Neuronal stem cell (in vitro differentiated cells): ENCODE measurements at regions not wholly inside any gene's neighbourhood (a gene's known extent, or its start where the extent isn't known, plus 50 kb on each side); places are given as distances from the start of the nearest gene placed in this dataset.

ENCODE experiments used
- DNase-seq: peaks from one replicate; pipeline ENCODE4 v3.0.0-alpha.2; 2013; ENCODE audit warnings: low spot score
- H2AFZ ChIP-seq: one replicate; pipeline ENCODE4 v1.6.1; 2013; ENCODE audit warnings: mild to moderate bottlenecking, low read length, inconsistent platforms
- H2AK5ac ChIP-seq: 2 replicates; pipeline ENCODE4 v1.6.1; 2013; ENCODE audit warnings: low read depth, mild to moderate bottlenecking, inconsistent platforms, low read length, moderate library complexity, mixed read lengths
- H2BK120ac ChIP-seq: 2 replicates; pipeline ENCODE4 v1.6.1; 2013; ENCODE audit warnings: low read depth, mild to moderate bottlenecking, inconsistent platforms, low read length, moderate library complexity, mixed read lengths
- H2BK12ac ChIP-seq: one replicate; pipeline ENCODE4 v1.6.1; 2013; ENCODE audit warnings: low read length, inconsistent platforms
- H2BK15ac ChIP-seq: 2 replicates; pipeline ENCODE4 v1.6.1; 2013; ENCODE audit warnings: mild to moderate bottlenecking, low read length, inconsistent platforms, mixed read lengths
- H2BK5ac ChIP-seq: one replicate; pipeline ENCODE4 v1.6.1; 2013; ENCODE audit warnings: inconsistent platforms, mild to moderate bottlenecking, low read length, moderate library complexity
- H3K14ac ChIP-seq: one replicate; pipeline ENCODE4 v1.6.1; 2013; ENCODE audit warnings: low read length, inconsistent platforms
- H3K18ac ChIP-seq: 2 replicates; pipeline ENCODE4 v1.6.1; 2013; ENCODE audit warnings: low read length, inconsistent platforms
- H3K23ac ChIP-seq: 2 replicates; pipeline ENCODE4 v1.6.1; 2013; ENCODE audit warnings: low read depth, mild to moderate bottlenecking, mixed read lengths, low read length, inconsistent platforms; ENCODE audit not compliant: poor library complexity
- H3K27ac ChIP-seq: replicated peaks from 3 replicates; pipeline ENCODE4 v1.5.1; 2013; ENCODE audit warnings: low read length, inconsistent platforms
- H3K27me3 ChIP-seq, 3 experiments: 2 replicates each; pipeline ENCODE4 v1.6.1; 2013; ENCODE audit warnings: low read length in 3 of 3, mild to moderate bottlenecking in 2 of 3, inconsistent platforms in 1 of 3, low read depth in 1 of 3, mixed read lengths in 1 of 3, moderate library complexity in 1 of 3; ENCODE audit not compliant: control insufficient read depth in 3 of 3, insufficient read depth in 3 of 3
- H3K36me3 ChIP-seq, 2 donors: replicated peaks in 1 of 2; 2 replicates each; pipeline ENCODE4 v1.6.1; 2013; ENCODE audit warnings: low read length in 2 of 2; ENCODE audit not compliant: control insufficient read depth in 2 of 2, insufficient read depth in 2 of 2
- H3K4ac ChIP-seq: 2 replicates; pipeline ENCODE4 v1.6.1; 2013; ENCODE audit warnings: inconsistent platforms, mild to moderate bottlenecking, low read length, moderate library complexity
- H3K4me1 ChIP-seq, 2 donors: 1 replicate in 1 of 2; 2 replicates in 1 of 2; pipeline ENCODE4 v1.6.1; 2013; ENCODE audit warnings: low read length in 2 of 2, low read depth in 1 of 2; ENCODE audit not compliant: control insufficient read depth in 2 of 2, insufficient read depth in 1 of 2
- H3K4me2 ChIP-seq: one replicate; pipeline ENCODE4 v1.6.1; 2013; ENCODE audit warnings: mild to moderate bottlenecking, low read length, inconsistent platforms; ENCODE audit not compliant: insufficient read depth, poor library complexity, severe bottlenecking
- H3K4me3 ChIP-seq, 2 donors: 2 replicates each; pipeline ENCODE4 v1.5.1; 2013; ENCODE audit warnings: low read length in 2 of 2, mild to moderate bottlenecking in 2 of 2, inconsistent platforms in 1 of 2, moderate library complexity in 1 of 2
- H3K79me1 ChIP-seq: one replicate; pipeline ENCODE4 v1.6.1; 2013; ENCODE audit warnings: low read depth, mild to moderate bottlenecking, inconsistent platforms, low read length, moderate library complexity
- H3K9ac ChIP-seq: one replicate; pipeline ENCODE4 v1.6.1; 2013; ENCODE audit warnings: mild to moderate bottlenecking, low read depth, low read length, inconsistent platforms; ENCODE audit not compliant: poor library complexity
- H3K9me3 ChIP-seq, 2 donors: replicated peaks in 1 of 2; 2 replicates each; pipeline versions ENCODE3 to v1.6.1; 2013; ENCODE audit warnings: low read length in 2 of 2, mild to moderate bottlenecking in 2 of 2, inconsistent platforms in 1 of 2, low read depth in 1 of 2, mixed read lengths in 1 of 2, moderate library complexity in 1 of 2; ENCODE audit not compliant: control insufficient read depth in 2 of 2, insufficient read depth in 1 of 2
- H4K8ac ChIP-seq: one replicate; pipeline ENCODE4 v1.6.1; 2013; ENCODE audit warnings: low read depth, mild to moderate bottlenecking, inconsistent platforms, low read length, moderate library complexity
- H4K91ac ChIP-seq: one replicate; pipeline ENCODE4 v1.6.1; 2013; ENCODE audit warnings: low read length, low read depth, mild to moderate bottlenecking, inconsistent platforms; ENCODE audit not compliant: poor library complexity
- WGBS, 2 donors: extraction: QIAGEN DNeasy Blood & Tissue Kit; methylation state at CpG; one replicate each; pipeline ENCODE4 v1.1.7; 2013; ENCODE audit warnings: missing lambda C conversion rate in 2 of 2, mixed read lengths in 1 of 2; ENCODE audit not compliant: insufficient read length in 2 of 2, insufficient replicate concordance in 1 of 2; ENCODE audit errors: extremely low coverage in 2 of 2; 5-methylcytosine and 5-hydroxymethylcytosine counted together

GRCh38 chrX:4382273-4382672 lies 668.8 kb upstream of the PRKX start:
- WGBS, 2 donors, result no CpG with 5 or more reads among the region's 3 CpGs
- Histone ChIP-seq H3K79me1 (no peaks in the 10 kb centered on the region), H2AFZ (no peak overlapping the region), H3K23ac (no peak overlapping the region), H3K4me3 (no peak overlapping the region), H3K36me3 (no peaks in the 10 kb centered on the region), H4K8ac (no peak overlapping the region), H3K9me3 (no peaks in the 10 kb centered on the region), H3K9ac (no peak overlapping the region), H3K27me3 (no peaks in the 10 kb centered on the region), H2BK15ac (no peak overlapping the region), H3K14ac (no peak overlapping the region), H2AK5ac (no peak overlapping the region), H3K4ac (no peak overlapping the region), H3K18ac (no peak overlapping the region), H3K4me2 (no peak overlapping the region), H3K4me1 (no peaks in the 10 kb centered on the region), H2BK12ac (no peak overlapping the region), H2BK5ac (no peak overlapping the region), H2BK120ac (no peak overlapping the region), H4K91ac (no peak overlapping the region), H3K27ac (no peak overlapping the region)
- DNase-seq, result no peak

GRCh38 chrX:4380710-4381109 lies 667.3 kb upstream of the PRKX start:
- Histone ChIP-seq H3K14ac (no peak overlapping the region), H3K4me1 (no peaks in the 10 kb centered on the region), H3K18ac (no peak overlapping the region)

GRCh38 chrX:4379071-4379470 lies 665.6 kb upstream of the PRKX start:
- whole genome bisulfite sequencing, 2 donors, result no CpG with 5 or more reads among the region's 1 CpG
- no peak overlapping the region for H3K14ac ChIP-seq
- no peaks in the 10 kb centered on the region for H3K27me3 ChIP-seq
- H4K91ac ChIP-seq, result no peak overlapping the region
- no peaks in the 10 kb centered on the region for H3K4me1 ChIP-seq
- no peak overlapping the region for H4K8ac ChIP-seq
- no peak overlapping the region for H2BK15ac ChIP-seq
- H3K4me2 ChIP-seq, result no peak overlapping the region
- no peak overlapping the region for H2BK12ac ChIP-seq
- H3K36me3 ChIP-seq, result no peaks in the 10 kb centered on the region
- no peak for DNase-seq
- H3K9me3 ChIP-seq, result no peaks in the 10 kb centered on the region
- H3K4ac ChIP-seq, result no peak overlapping the region
- no peak overlapping the region for H3K27ac ChIP-seq
- no peak overlapping the region for H3K18ac ChIP-seq
- no peak overlapping the region for H3K23ac ChIP-seq
- no peaks in the 10 kb centered on the region for H3K79me1 ChIP-seq
- H2AFZ ChIP-seq, result no peak overlapping the region
- no peak overlapping the region for H2BK120ac ChIP-seq
- H2BK5ac ChIP-seq, result no peak overlapping the region
- H2AK5ac ChIP-seq, result no peak overlapping the region
- H3K9ac ChIP-seq, result no peak overlapping the region
- H3K4me3 ChIP-seq, result no peak overlapping the region

More at GRCh38 chrX:4380710-4381109, 667.3 kb upstream of the PRKX start:
- H4K91ac ChIP-seq, result no peak overlapping the region
- H2AK5ac ChIP-seq, result no peak overlapping the region
- no peak overlapping the region for H2BK5ac ChIP-seq
- H3K9ac ChIP-seq, result no peak overlapping the region
- H3K79me1 ChIP-seq, result no peaks in the 10 kb centered on the region
- no peak overlapping the region for H2BK120ac ChIP-seq
- no peaks in the 10 kb centered on the region for H3K9me3 ChIP-seq
- no peak overlapping the region for H3K4me3 ChIP-seq
- no peak for DNase-seq
- H4K8ac ChIP-seq, result no peak overlapping the region
- no peak overlapping the region for H2AFZ ChIP-seq
- H3K23ac ChIP-seq, result no peak overlapping the region
- no peak overlapping the region for H2BK15ac ChIP-seq
- no peaks in the 10 kb centered on the region for H3K27me3 ChIP-seq
- no peaks in the 10 kb centered on the region for H3K36me3 ChIP-seq
- H3K4me2 ChIP-seq, result no peak overlapping the region
- H2BK12ac ChIP-seq, result no peak overlapping the region
- H3K27ac ChIP-seq, result no peak overlapping the region
- no peak overlapping the region for H3K4ac ChIP-seq

- no peak overlapping the region for H2AK5ac ChIP-seq
- H3K14ac ChIP-seq, result no peak overlapping the region
- no peak for DNase-seq
- no peak overlapping the region for H3K4me2 ChIP-seq
- H3K79me1 ChIP-seq, result no peaks in the 10 kb centered on the region
- no peak overlapping the region for H2BK12ac ChIP-seq
- no peaks in the 10 kb centered on the region for H3K36me3 ChIP-seq
- H3K4ac ChIP-seq, result no peak overlapping the region
- no peak overlapping the region for H3K4me3 ChIP-seq
- no peak overlapping the region for H3K9ac ChIP-seq
- H2BK120ac ChIP-seq, result no peak overlapping the region
- H3K9me3 ChIP-seq, result no peaks in the 10 kb centered on the region
- no peak overlapping the region for H2BK5ac ChIP-seq
- H3K27me3 ChIP-seq, result no peaks in the 10 kb centered on the region
- no peak overlapping the region for H4K8ac ChIP-seq
- no peak overlapping the region for H3K23ac ChIP-seq
- H2BK15ac ChIP-seq, result no peak overlapping the region
- WGBS, 2 donors, result no CpG with 5 or more reads among the region's 8 CpGs
- H3K4me1 ChIP-seq, result no peaks in the 10 kb centered on the region
- H2AFZ ChIP-seq, result no peak overlapping the region
- H4K91ac ChIP-seq, result no peak overlapping the region
- H3K18ac ChIP-seq, result no peak overlapping the region
- H3K27ac ChIP-seq, result no peak overlapping the region
Measured at GRCh38 chrX:4373791-4374190, 660.3 kb upstream of the PRKX start.
